IMR-90 (cell line): ENCODE measurements at regions not wholly inside any gene's neighbourhood (a gene's known extent, or its start where the extent isn't known, plus 50 kb on each side); places are given as distances from the start of the nearest gene placed in this dataset.

Experiments
- ATAC-seq: fragments of 200-7000 bp; cut with Tn5 transposase; 2 replicates; pipeline ENCODE4 v1.9.1; 2020; ENCODE audit warnings: low read depth, mild to moderate bottlenecking, moderate library complexity
- BruUV-seq: library from RNA; stranded (reverse); fragments of 400-500 nt; replicated peaks from 2 replicates; lab custom pipeline; 2021; lab: Mats Ljungman, UMichigan
- CTCF ChIA-PET: fragments of 300-600 bp; formaldehyde crosslinking; extraction: SDS; loops from one replicate; lab custom pipeline; 2021; ENCODE audit warnings: antibody characterized with exemption; lab: Yijun Ruan, JAX
- POLR2A ChIA-PET: fragments of 300-600 bp; sonication (Branson Sonifier 250); formaldehyde crosslinking; loops from one replicate; lab custom pipeline; 2022; ENCODE audit warnings: antibody characterized with exemption; ENCODE audit not compliant: unreplicated experiment; lab: Charles Lee
- DNase-seq: peaks from one replicate; pipeline ENCODE4 v3.0.0; 2013
- H2AFZ ChIP-seq: replicated peaks from 2 replicates; pipeline ENCODE3; 2013; ENCODE audit warnings: low read length, mild to moderate bottlenecking; ENCODE audit not compliant: poor library complexity
- H2AK5ac ChIP-seq: 2 replicates; pipeline ENCODE4 v1.6.1; 2013; ENCODE audit warnings: low read depth, low read length, inconsistent platforms
- H2AK9ac ChIP-seq: replicated peaks from 2 replicates; pipeline ENCODE3; 2013; ENCODE audit warnings: mild to moderate bottlenecking, low read depth, low read length, moderate library complexity; ENCODE audit not compliant: poor library complexity
- H2BK120ac ChIP-seq: 2 replicates; pipeline ENCODE4 v1.6.1; 2013; ENCODE audit warnings: low read depth, low read length, inconsistent platforms
- H2BK15ac ChIP-seq: 3 replicates; pipeline ENCODE4 v1.6.1; 2013; ENCODE audit warnings: low read depth, low read length, inconsistent platforms
- H2BK20ac ChIP-seq: 2 replicates; pipeline ENCODE4 v1.6.1; 2013; ENCODE audit warnings: low read depth, mild to moderate bottlenecking, inconsistent platforms, low read length, moderate library complexity
- H2BK5ac ChIP-seq: 2 replicates; pipeline ENCODE4 v1.6.1; 2013; ENCODE audit warnings: mild to moderate bottlenecking, low read depth, low read length, inconsistent platforms; ENCODE audit not compliant: poor library complexity, severe bottlenecking
- H3K14ac ChIP-seq: replicated peaks from 2 replicates; pipeline ENCODE4 v1.6.1; 2013; ENCODE audit warnings: low read depth, low read length, inconsistent platforms
- H3K18ac ChIP-seq: 2 replicates; pipeline ENCODE4 v1.6.1; 2013; ENCODE audit warnings: low read depth, low read length, control low read depth
- H3K23ac ChIP-seq: 2 replicates; pipeline ENCODE4 v1.6.1; 2013; ENCODE audit warnings: low read depth, low read length, inconsistent platforms
- H3K27ac ChIP-seq: 2 replicates; pipeline ENCODE4 v1.5.1; 2013; ENCODE audit warnings: mild to moderate bottlenecking, control low read depth, low read length; ENCODE audit not compliant: insufficient read depth
- H3K27me3 ChIP-seq: 2 replicates; pipeline ENCODE4 v1.6.1; 2013; ENCODE audit warnings: low read length; ENCODE audit not compliant: control insufficient read depth, insufficient read depth
- H3K36me3 ChIP-seq: 2 replicates; pipeline ENCODE4 v1.6.1; 2013; ENCODE audit warnings: low read length, mixed read lengths; ENCODE audit not compliant: control insufficient read depth, insufficient read depth
- H3K4ac ChIP-seq: 2 replicates; pipeline ENCODE4 v1.6.1; 2013; ENCODE audit warnings: low read depth, low read length, inconsistent platforms
- H3K4me1 ChIP-seq: 2 replicates; pipeline ENCODE4 v1.6.1; 2013; ENCODE audit warnings: low read length, mixed read lengths; ENCODE audit not compliant: control insufficient read depth, insufficient read depth
- H3K4me2 ChIP-seq: 2 replicates; pipeline ENCODE4 v1.6.1; 2013; ENCODE audit warnings: low read depth, mild to moderate bottlenecking, control low read depth, low read length, moderate library complexity
- H3K4me3 ChIP-seq: 2 replicates; pipeline ENCODE4 v1.5.1; 2013; ENCODE audit warnings: low read depth, mild to moderate bottlenecking, control low read depth, low read length, moderate library complexity; ENCODE audit not compliant: insufficient read depth
- H3K56ac ChIP-seq: 2 replicates; pipeline ENCODE4 v1.6.1; 2013; ENCODE audit warnings: low read length, inconsistent platforms; ENCODE audit not compliant: insufficient read depth; ENCODE audit errors: extremely low read depth
- H3K79me1 ChIP-seq, 2 experiments: 2 replicates each; pipeline ENCODE4 v1.6.1; 2013; ENCODE audit warnings: low read length in 2 of 2, inconsistent platforms in 1 of 2, low read depth in 1 of 2
- H3K9ac ChIP-seq: 2 replicates; pipeline ENCODE4 v1.6.1; 2013; ENCODE audit warnings: low read depth, low read length, control low read depth
- H3K9me1 ChIP-seq: 2 replicates; pipeline ENCODE4 v1.6.1; 2013; ENCODE audit warnings: low read length, inconsistent platforms; ENCODE audit not compliant: insufficient read depth
- H3K9me3 ChIP-seq: 2 replicates; pipeline ENCODE4 v1.6.1; 2013; ENCODE audit warnings: low read length; ENCODE audit not compliant: control insufficient read depth, insufficient read depth
- H4K20me1 ChIP-seq: 2 replicates; pipeline ENCODE4 v1.6.1; 2013; ENCODE audit warnings: low read length, inconsistent platforms; ENCODE audit not compliant: insufficient read depth
- H4K5ac ChIP-seq: 2 replicates; pipeline ENCODE4 v1.6.1; 2013; ENCODE audit warnings: mild to moderate bottlenecking, low read depth, low read length, control low read depth
- H4K8ac ChIP-seq, 2 experiments: 2 replicates each; pipeline ENCODE4 v1.6.1; 2013; ENCODE audit warnings: low read depth in 2 of 2, low read length in 2 of 2, control low read depth in 1 of 2, inconsistent platforms in 1 of 2
- H4K91ac ChIP-seq: 2 replicates; pipeline ENCODE4 v1.6.1; 2013; ENCODE audit warnings: low read depth, low read length, inconsistent platforms; ENCODE audit not compliant: insufficient read depth
- BHLHE40 ChIP-seq: fragments of 150-350 bp; IDR thresholded peaks from 2 replicates; pipeline ENCODE4 v1.6.1; 2016; ENCODE audit warnings: mild to moderate bottlenecking, low read depth, low read length
- CEBPB ChIP-seq: IDR thresholded peaks from 2 replicates; pipeline ENCODE4 v1.6.1; 2012; ENCODE audit warnings: low read depth, low read length, improper control_type of control experiment
- CHD1 ChIP-seq: IDR thresholded peaks from 2 replicates; pipeline ENCODE4 v1.6.1; 2012; ENCODE audit warnings: low read depth, low read length, improper control_type of control experiment
- CTCF ChIP-seq: conservative IDR thresholded peaks from 2 replicates; pipeline ENCODE4 v1.5.1; 2012; ENCODE audit warnings: mild to moderate bottlenecking, low read depth, low read length, improper control_type of control experiment
- FOS ChIP-seq: fragments of 150-350 bp; IDR thresholded peaks from 2 replicates; pipeline ENCODE4 v1.6.1; 2016; ENCODE audit warnings: low read depth, low read length
- MAFK ChIP-seq: IDR thresholded peaks from 2 replicates; pipeline ENCODE4 v1.6.1; 2012; ENCODE audit warnings: low read depth, low read length, improper control_type of control experiment
- MAZ ChIP-seq: IDR thresholded peaks from 2 replicates; pipeline ENCODE4 v1.6.1; 2012; ENCODE audit warnings: low read depth, mild to moderate bottlenecking, low read length, improper control_type of control experiment, moderate library complexity, borderline replicate concordance
- MXI1 ChIP-seq: IDR thresholded peaks from 2 replicates; pipeline ENCODE4 v1.6.1; 2012; ENCODE audit warnings: low read depth, mild to moderate bottlenecking, low read length, moderate library complexity, borderline replicate concordance
- NFE2L2 ChIP-seq: fragments of 150-350 bp; IDR thresholded peaks from 2 replicates; pipeline ENCODE4 v1.6.1; 2016; ENCODE audit warnings: low read depth, mild to moderate bottlenecking, low read length
- POLR2A ChIP-seq: IDR thresholded peaks from 2 replicates; pipeline ENCODE4 v1.6.1; 2012; ENCODE audit warnings: mild to moderate bottlenecking, low read depth, low read length
- RAD21 ChIP-seq: IDR thresholded peaks from 2 replicates; pipeline ENCODE4 v1.6.1; 2012; ENCODE audit warnings: low read length, improper control_type of control experiment
- RCOR1 ChIP-seq: IDR thresholded peaks from 2 replicates; pipeline ENCODE4 v1.6.1; 2012; ENCODE audit warnings: mild to moderate bottlenecking, low read length, improper control_type of control experiment; ENCODE audit not compliant: insufficient replicate concordance
- RFX5 ChIP-seq: IDR thresholded peaks from 2 replicates; pipeline ENCODE4 v1.8.0; 2012; ENCODE audit warnings: low read depth, mild to moderate bottlenecking, low read length, moderate library complexity
- SMC3 ChIP-seq: fragments of 150-350 bp; IDR thresholded peaks from 2 replicates; pipeline ENCODE4 v1.6.1; 2016; ENCODE audit warnings: low read depth, mild to moderate bottlenecking, antibody characterized with exemption, low read length, moderate library complexity
- USF2 ChIP-seq: fragments of 150-350 bp; IDR thresholded peaks from 2 replicates; pipeline ENCODE4 v1.6.1; 2017; ENCODE audit warnings: mild to moderate bottlenecking, antibody characterized with exemption, low read length, low read depth
- WGBS, 2 experiments: methylation state at CpG; one replicate each; pipeline versions ENCODE4 v1.1.5 to v1.1.7; 2013; ENCODE audit warnings: missing lambda C conversion rate in 2 of 2; ENCODE audit not compliant: insufficient read length in 1 of 2; ENCODE audit errors: extremely low coverage in 2 of 2; 5-methylcytosine and 5-hydroxymethylcytosine counted together
- dilution Hi-C: fragments of 300-500 bp; cut with HindIII; formaldehyde crosslinking; loops from one replicate; pipeline ENCODE4 v1.14.3; 2018; ENCODE audit warnings: low sequenced_read_pairs; ENCODE audit not compliant: unreplicated experiment
- in situ Hi-C: fragments of 300-500 bp; cut with MboI; formaldehyde crosslinking; loops from 3 replicates; pipeline ENCODE4 v1.14.3; 2019; ENCODE audit warnings: low sequenced_read_pairs, inconsistent platforms, mixed read lengths
- intact Hi-C: fragments of 100-400 bp; cut with micrococcal nuclease; formaldehyde crosslinking; loops from 2 replicates; pipeline ENCODE4 v1.10.0; 2022
- TF ChIP-seq, protein P1 (sequence below): fragments of 150-350 bp; IDR thresholded peaks from 2 replicates; pipeline ENCODE4 v1.6.1; 2016; ENCODE audit warnings: low read depth, mild to moderate bottlenecking, low read length, moderate library complexity, borderline replicate concordance

- intact Hi-C loops: no loop called here
- no peak overlapping the region for H3K9ac ChIP-seq
- H3K79me1 ChIP-seq: no peaks in the 10 kb centered on the region
- no peak overlapping the region for H2AK5ac ChIP-seq
- no peak overlapping the region for H3K27ac ChIP-seq
- H3K14ac ChIP-seq: no peak overlapping the region
- no peaks in the 10 kb centered on the region for H3K9me1 ChIP-seq
- no TSS peak for BruUV-seq
- no peak for ATAC-seq
- no peak overlapping the region for H2AFZ ChIP-seq
- no peak overlapping the region for H2BK15ac ChIP-seq
- H4K91ac ChIP-seq: no peak overlapping the region
- in situ Hi-C loops: no loop called here
- no peak overlapping the region for H3K18ac ChIP-seq
- no peak overlapping the region for H3K4me2 ChIP-seq
- no peaks in the 10 kb centered on the region for H3K9me3 ChIP-seq
- dilution Hi-C loops: no loop called here
- CTCF ChIA-PET: no interaction called here
- H4K8ac ChIP-seq: no peak overlapping the region
- no peak overlapping the region for H3K56ac ChIP-seq
- H2BK5ac ChIP-seq: no peak overlapping the region
- no peak overlapping the region for H2BK20ac ChIP-seq
- H4K5ac ChIP-seq: no peak overlapping the region
- no peaks in the 10 kb centered on the region for H3K36me3 ChIP-seq
- POLR2A ChIA-PET: no interaction called here
- no peak for DNase-seq
- peaks cover 2% of the 10 kb centered on the region; the same call in 1 of the 2 replicates for H3K27me3 ChIP-seq
- no peak for TF ChIP-seq BHLHE40
- no peak for TF ChIP-seq MAFK
- TF ChIP-seq RAD21: no peak
- TF ChIP-seq CHD1: no peak
- TF ChIP-seq MXI1: no peak
- no peak for TF ChIP-seq POLR2A
- no peak for TF ChIP-seq RFX5
- no peak for TF ChIP-seq FOS
- no peak for TF ChIP-seq NFE2L2
- no peak for TF ChIP-seq USF2
- no peak for TF ChIP-seq MAZ
- TF ChIP-seq, protein P1, sequence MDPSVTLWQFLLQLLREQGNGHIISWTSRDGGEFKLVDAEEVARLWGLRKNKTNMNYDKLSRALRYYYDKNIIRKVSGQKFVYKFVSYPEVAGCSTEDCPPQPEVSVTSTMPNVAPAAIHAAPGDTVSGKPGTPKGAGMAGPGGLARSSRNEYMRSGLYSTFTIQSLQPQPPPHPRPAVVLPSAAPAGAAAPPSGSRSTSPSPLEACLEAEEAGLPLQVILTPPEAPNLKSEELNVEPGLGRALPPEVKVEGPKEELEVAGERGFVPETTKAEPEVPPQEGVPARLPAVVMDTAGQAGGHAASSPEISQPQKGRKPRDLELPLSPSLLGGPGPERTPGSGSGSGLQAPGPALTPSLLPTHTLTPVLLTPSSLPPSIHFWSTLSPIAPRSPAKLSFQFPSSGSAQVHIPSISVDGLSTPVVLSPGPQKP: no peak
- no peak for TF ChIP-seq SMC3
- no peak for TF ChIP-seq CEBPB
- no peak for TF ChIP-seq CTCF
- no peak for TF ChIP-seq RCOR1
- H2BK120ac ChIP-seq: no peak overlapping the region
- 72% methylated on average over 13 of the region's 22 CpGs; no CpG with 5 or more reads in 1 of the 2 experiments for WGBS, 2 experiments
- no peak overlapping the region for H3K4me3 ChIP-seq
- no peaks in the 10 kb centered on the region for H3K4me1 ChIP-seq
- H3K4ac ChIP-seq: no peak overlapping the region
- H4K20me1 ChIP-seq: no peaks in the 10 kb centered on the region
- H2AK9ac ChIP-seq: no peak overlapping the region
- no peak overlapping the region for H3K23ac ChIP-seq
These were observed 97.8 kb downstream of the MRPL36 start for GRCh38 chr5:1701884-1702283.
